ENCODE measurements at regions not wholly inside any gene's neighbourhood (a gene's known extent, or its start where the extent isn't known, plus 50 kb on each side); places are given as distances from the start of the nearest gene placed in this dataset.

GRCh38 chr14:36465178-36465577, 54.9 kb downstream of the NKX2-1 start:
- no peak for DNase-seq
- in situ Hi-C loops (cut with MboI; ENCODE audit: low pct_unique_long_range_greater_than_20kb, low sequenced_read_pairs) = no loop called here

GRCh38 chr14:36462890-36463289, 57.1 kb downstream of the NKX2-1 start:
- in situ Hi-C loops (cut with MboI; ENCODE audit: low pct_unique_long_range_greater_than_20kb, low sequenced_read_pairs) = no loop called here

GRCh38 chr14:36455241-36455627, 64.8 kb downstream of the NKX2-1 start:
- no peak for DNase-seq
- in situ Hi-C loops (cut with MboI; ENCODE audit: low pct_unique_long_range_greater_than_20kb, low sequenced_read_pairs) = no loop called here

More at GRCh38 chr14:36462890-36463289, 57.1 kb downstream of the NKX2-1 start:
- DNase-seq = no peak

GRCh38 chr14:36454599-36455240, 65.3 kb downstream of the NKX2-1 start:
- in situ Hi-C loops (cut with MboI; ENCODE audit: low pct_unique_long_range_greater_than_20kb, low sequenced_read_pairs) = no loop called here
- DNase-seq = no peak

GRCh38 chr14:36452860-36453259, 67.2 kb downstream of the NKX2-1 start:
- DNase-seq = no peak
- in situ Hi-C loops (cut with MboI; ENCODE audit: low pct_unique_long_range_greater_than_20kb, low sequenced_read_pairs) = no loop called here

GRCh38 chr14:36451310-36452065, 68.5 kb downstream of the NKX2-1 start:
- DNase-seq = no peak
- in situ Hi-C loops (cut with MboI; ENCODE audit: low pct_unique_long_range_greater_than_20kb, low sequenced_read_pairs) = no loop called here

- no peak for DNase-seq
- in situ Hi-C loops (cut with MboI; ENCODE audit: low pct_unique_long_range_greater_than_20kb, low sequenced_read_pairs) = no loop called here
Observed at GRCh38 chr14:36450550-36450949, 69.5 kb downstream of the NKX2-1 start.

- in situ Hi-C loops (cut with MboI; ENCODE audit: low pct_unique_long_range_greater_than_20kb, low sequenced_read_pairs) = no loop called here
- DNase-seq = no peak
Observed at GRCh38 chr14:36449903-36450302, 70.1 kb downstream of the NKX2-1 start.

- DNase-seq = no peak
- in situ Hi-C loops (cut with MboI; ENCODE audit: low pct_unique_long_range_greater_than_20kb, low sequenced_read_pairs) = no loop called here
Observed at GRCh38 chr14:36443374-36443773, 76.7 kb downstream of the NKX2-1 start.

GRCh38 chr14:36442824-36443241, 77.2 kb downstream of the NKX2-1 start:
- no peak for DNase-seq
- in situ Hi-C loops (cut with MboI; ENCODE audit: low pct_unique_long_range_greater_than_20kb, low sequenced_read_pairs) = no loop called here

- in situ Hi-C loops (cut with MboI; ENCODE audit: low pct_unique_long_range_greater_than_20kb, low sequenced_read_pairs) = no loop called here
- no peak for DNase-seq
Observed at GRCh38 chr14:36441283-36441682, 78.7 kb downstream of the NKX2-1 start.

- in situ Hi-C loops (cut with MboI; ENCODE audit: low pct_unique_long_range_greater_than_20kb, low sequenced_read_pairs) = no loop called here
- no peak for DNase-seq
Observed at GRCh38 chr14:36439766-36440165, 80.3 kb downstream of the NKX2-1 start.

GRCh38 chr14:36438883-36439282, 81.1 kb downstream of the NKX2-1 start:
- DNase-seq = no peak
- in situ Hi-C loops (cut with MboI; ENCODE audit: low pct_unique_long_range_greater_than_20kb, low sequenced_read_pairs) = no loop called here

- in situ Hi-C loops (cut with MboI; ENCODE audit: low pct_unique_long_range_greater_than_20kb, low sequenced_read_pairs) = no loop called here
- DNase-seq = no peak
Observed at GRCh38 chr14:36430662-36431084, 89.4 kb downstream of the NKX2-1 start.

GRCh38 chr14:36430169-36430568, 89.9 kb downstream of the NKX2-1 start:
- in situ Hi-C loops (cut with MboI; ENCODE audit: low pct_unique_long_range_greater_than_20kb, low sequenced_read_pairs) = no loop called here
- no peak for DNase-seq

- no peak for DNase-seq
- in situ Hi-C loops (cut with MboI; ENCODE audit: low pct_unique_long_range_greater_than_20kb, low sequenced_read_pairs) = no loop called here
Observed at GRCh38 chr14:36429692-36430091, 90.3 kb downstream of the NKX2-1 start.

GRCh38 chr14:36428350-36428749, 91.7 kb downstream of the NKX2-1 start:
- DNase-seq = no peak
- in situ Hi-C loops (cut with MboI; ENCODE audit: low pct_unique_long_range_greater_than_20kb, low sequenced_read_pairs) = no loop called here

GRCh38 chr14:36426836-36427235, 93.2 kb downstream of the NKX2-1 start:
- no peak for DNase-seq
- in situ Hi-C loops (cut with MboI; ENCODE audit: low pct_unique_long_range_greater_than_20kb, low sequenced_read_pairs) = no loop called here

GRCh38 chr14:36426113-36426512, 93.9 kb downstream of the NKX2-1 start:
- in situ Hi-C loops (cut with MboI; ENCODE audit: low pct_unique_long_range_greater_than_20kb, low sequenced_read_pairs) = no loop called here
- DNase-seq = no peak

GRCh38 chr14:36424478-36425102, 95.4 kb downstream of the NKX2-1 start:
- DNase-seq = no peak
- in situ Hi-C loops (cut with MboI; ENCODE audit: low pct_unique_long_range_greater_than_20kb, low sequenced_read_pairs) = no loop called here
